GM12878 (cell line): ENCODE measurements at regions not wholly inside any gene's neighbourhood (a gene's known extent, or its start where the extent isn't known, plus 50 kb on each side); places are given as distances from the start of the nearest gene placed in this dataset.

Source experiments
- ATAC-seq: fragments of 200-7000 bp; cut with Tn5 transposase; 3 replicates; pipeline ENCODE4 v1.9.1; 2020; ENCODE audit warnings: mild to moderate bottlenecking, moderate library complexity
- BruUV-seq: library from RNA; stranded (reverse); fragments of 400-500 nt; replicated peaks from 2 replicates; lab custom pipeline; 2021; lab: Mats Ljungman, UMichigan
- CTCF ChIA-PET: fragments of 300-600 bp; sonication (Branson Sonifier 250); formaldehyde crosslinking; extraction: SDS; loops from one replicate; lab custom pipeline; 2021; ENCODE audit warnings: inconsistent platforms; lab: Yijun Ruan, JAX
- POLR2A ChIA-PET: fragments of 350-600 bp; formaldehyde crosslinking; extraction: SDS; loops from one replicate; lab custom pipeline; 2021; ENCODE audit warnings: inconsistent platforms; lab: Charles Lee
- RAD21 ChIA-PET: fragments of 300-600 bp; sonication (Branson Sonifier 250); formaldehyde crosslinking; loops from one replicate; lab custom pipeline; 2023; ENCODE audit warnings: antibody characterized with exemption; ENCODE audit not compliant: unreplicated experiment; lab: Charles Lee
- SMC1A ChIA-PET: fragments of 300-600 bp; sonication (Branson Sonifier 250); formaldehyde crosslinking; loops from one replicate; lab custom pipeline; 2023; ENCODE audit not compliant: unreplicated experiment, uncharacterized antibody; lab: Charles Lee
- DNase-seq: peaks from one replicate; pipeline ENCODE4 v3.0.0-alpha.2; 2011; ENCODE audit warnings: low read depth, low spot score
- FAIRE-seq: peaks from 3 replicates; lab custom pipeline; 2011; peaks lifted over from hg19 to GRCh38; lab: Jason Lieb, UNC
- H2AFZ ChIP-seq: 2 replicates; pipeline ENCODE4 v1.6.0; 2011; ENCODE audit warnings: low read depth, low read length, control low read depth; ENCODE audit not compliant: control insufficient read depth
- H3K27ac ChIP-seq: 2 replicates; pipeline ENCODE4 v1.5.1; 2011; ENCODE audit warnings: control low read depth; ENCODE audit not compliant: control insufficient read depth, insufficient read depth
- H3K27me3 ChIP-seq, 2 experiments: replicated peaks in 1 of 2; 2 replicates each; pipeline versions ENCODE4 v1.6.0 to v1.6.1; 2011; ENCODE audit warnings: low read length in 1 of 2; ENCODE audit not compliant: control insufficient read depth in 2 of 2, insufficient read depth in 2 of 2
- H3K36me3 ChIP-seq, 2 experiments: 2 replicates each; pipeline ENCODE4 v1.5.1; 2011; ENCODE audit warnings: low read length in 1 of 2; ENCODE audit not compliant: control insufficient read depth in 2 of 2, insufficient read depth in 2 of 2
- H3K4me1 ChIP-seq: 2 replicates; pipeline ENCODE4 v1.6.1; 2011; ENCODE audit warnings: mild to moderate bottlenecking, low read length, moderate library complexity, mixed read lengths; ENCODE audit not compliant: control insufficient read depth, insufficient read depth
- H3K4me2 ChIP-seq: 2 replicates; pipeline ENCODE4 v1.6.0; 2011; ENCODE audit warnings: control low read depth; ENCODE audit not compliant: control insufficient read depth, insufficient read depth
- H3K4me3 ChIP-seq: fragments of 200-600 bp; sonication (generic); 2 replicates; pipeline ENCODE4 v1.5.1; 2016
- H3K79me2 ChIP-seq: 2 replicates; pipeline ENCODE4 v1.6.0; 2011; ENCODE audit warnings: low read length; ENCODE audit not compliant: control insufficient read depth, insufficient read depth
- H3K9ac ChIP-seq: 2 replicates; pipeline ENCODE4 v1.8.0; 2011; ENCODE audit warnings: low read length, control low read depth, mixed read lengths; ENCODE audit not compliant: control insufficient read depth, insufficient read depth
- H3K9me3 ChIP-seq: replicated peaks from 3 replicates; pipeline ENCODE4 v1.5.1; 2011; ENCODE audit warnings: mild to moderate bottlenecking, low read length; ENCODE audit not compliant: control insufficient read depth, insufficient read depth
- H4K20me1 ChIP-seq: 2 replicates; pipeline ENCODE4 v1.6.0; 2011; ENCODE audit not compliant: control insufficient read depth, insufficient read depth
- DPF2 ChIP-seq: fragments of 450-650 bp; IDR thresholded peaks from 2 replicates; pipeline ENCODE4 v1.6.1; 2017; ENCODE audit warnings: mild to moderate bottlenecking
- ESRRA ChIP-seq: IDR thresholded peaks from 2 replicates; pipeline ENCODE4 v1.6.1; 2012; ENCODE audit warnings: mild to moderate bottlenecking, low read length, improper control_type of control experiment
- IRF3 ChIP-seq: fragments of 450-650 bp; IDR thresholded peaks from 2 replicates; pipeline ENCODE4 v1.6.1; 2014; ENCODE audit warnings: mild to moderate bottlenecking
- KDM1A ChIP-seq: fragments of 200-600 bp; sonication (generic); IDR thresholded peaks from 2 replicates; pipeline ENCODE4 v1.6.1; 2016; ENCODE audit warnings: borderline replicate concordance
- MYB ChIP-seq: fragments of 150-350 bp; IDR thresholded peaks from 2 replicates; pipeline ENCODE4 v1.6.1; 2014; ENCODE audit warnings: mild to moderate bottlenecking, low read depth, low read length, borderline replicate concordance
- NFIC ChIP-seq: IDR thresholded peaks from 2 replicates; pipeline ENCODE4 v1.6.1; 2012; ENCODE audit warnings: low read depth, mild to moderate bottlenecking, inconsistent platforms, low read length, moderate library complexity
- NFYB ChIP-seq: IDR thresholded peaks from 2 replicates; pipeline ENCODE4 v1.6.1; 2011; ENCODE audit warnings: low read depth, mild to moderate bottlenecking, low read length, improper control_type of control experiment, moderate library complexity; ENCODE audit not compliant: insufficient read depth
- SMAD1 ChIP-seq: fragments of 450-650 bp; IDR thresholded peaks from 2 replicates; pipeline ENCODE4 v1.6.1; 2018; ENCODE audit warnings: mild to moderate bottlenecking, low read depth; ENCODE audit not compliant: partially characterized antibody
- SMAD5 ChIP-seq: IDR thresholded peaks from 2 replicates; pipeline ENCODE4 v1.6.1; 2016; ENCODE audit warnings: antibody characterized with exemption, low read depth
- SP1 ChIP-seq: IDR thresholded peaks from one replicate; pipeline ENCODE4 v1.6.1; 2011; ENCODE audit warnings: low read depth, low read length
- TBL1XR1 ChIP-seq: IDR thresholded peaks from 2 replicates; pipeline ENCODE4 v1.6.1; 2012; ENCODE audit warnings: low read depth, low read length, improper control_type of control experiment
- TCF7 ChIP-seq: IDR thresholded peaks from 2 replicates; pipeline ENCODE4 v1.6.1; 2014; ENCODE audit warnings: antibody characterized with exemption, borderline replicate concordance
- ZNF592 ChIP-seq: fragments of 450-650 bp; IDR thresholded peaks from 2 replicates; pipeline ENCODE4 v1.6.1; 2017; ENCODE audit warnings: mild to moderate bottlenecking, moderate library complexity
- ZNF622 ChIP-seq: fragments of 450-650 bp; IDR thresholded peaks from 2 replicates; pipeline ENCODE4 v1.6.1; 2017; ENCODE audit warnings: mild to moderate bottlenecking, inconsistent platforms
- ZNF687 ChIP-seq: fragments of 450-650 bp; IDR thresholded peaks from 2 replicates; pipeline ENCODE4 v1.6.1; 2017; ENCODE audit warnings: mild to moderate bottlenecking, moderate library complexity
- WGBS: methylation state at CpG from one replicate; pipeline ENCODE4 v1.1.6; 2016; ENCODE audit warnings: low lambda C conversion rate; ENCODE audit not compliant: insufficient replicate concordance, insufficient coverage; ENCODE audit errors: missing lambda C conversion rate; 5-methylcytosine and 5-hydroxymethylcytosine counted together
- in situ Hi-C: fragments of 300-500 bp; cut with MboI; formaldehyde crosslinking; loops from 9 replicates; pipeline ENCODE4 v1.14.3; 2018; ENCODE audit warnings: mixed read lengths
- intact Hi-C: fragments of 100-400 bp; cut with micrococcal nuclease; formaldehyde crosslinking; loops from one replicate; pipeline ENCODE4 v1.14.2; 2022; ENCODE audit not compliant: unreplicated experiment

GRCh38 chr7:69047151-69047754 lies 551.0 kb upstream of the AUTS2 start:
- no peaks in the 10 kb centered on the region for H3K36me3 ChIP-seq
- no peak overlapping the region for H3K4me3 ChIP-seq
- no peaks in the 10 kb centered on the region for H4K20me1 ChIP-seq
- H3K9ac ChIP-seq, result no peak overlapping the region
- SMC1A ChIA-PET, result no interaction called here
- no peak for FAIRE-seq
- no peaks in the 10 kb centered on the region; the same call in 2 of the 3 replicates for H3K9me3 ChIP-seq
- RAD21 ChIA-PET, result interaction anchor here (0.6 kb wide), 1 partner anchor 1721 kb away, joined by 5 read pairs; no protein-coding TSS in a partner anchor
- H3K4me1 ChIP-seq, result no peaks in the 10 kb centered on the region
- H3K4me2 ChIP-seq, result no peak overlapping the region
- in situ Hi-C loops, result no loop called here
- no peak for DNase-seq
- no peak overlapping the region for H2AFZ ChIP-seq
- WGBS, result 18% methylated on average over 6 of the region's 6 CpGs
- no peak for ATAC-seq
- no peak overlapping the region for H3K27ac ChIP-seq
- no TSS peak for BruUV-seq
- H3K27me3 ChIP-seq, result no peaks in the 10 kb centered on the region
- intact Hi-C loops, result no loop called here
- no peaks in the 10 kb centered on the region for H3K79me2 ChIP-seq
- POLR2A ChIA-PET, result no interaction called here
- CTCF ChIA-PET, result no interaction called here
- TF ChIP-seq ZNF687 (no peak), KDM1A (no peak), ESRRA (no peak), SMAD1 (no peak), ZNF622 (no peak), TCF7 (no peak), SMAD5 (no peak), NFIC (no peak), ZNF592 (no peak), DPF2 (no peak), MYB (no peak), SP1 (no peak), IRF3 (no peak), TBL1XR1 (no peak), NFYB (no peak)
